Esophagus muscularis mucosa (tissue), 4 donors: ENCODE measurements at regions not wholly inside any gene's neighbourhood (a gene's known extent, or its start where the extent isn't known, plus 50 kb on each side); places are given as distances from the start of the nearest gene placed in this dataset.

Source experiments
- DNase-seq: peaks from one replicate; pipeline ENCODE4 v3.0.0-alpha.2; 2017; ENCODE audit errors: extremely low spot score
- H3K27ac ChIP-seq, 4 donors: fragments of 200-600 bp; sonication (generic); replicated peaks in 1 of 4; 1 replicate in 3 of 4; 2 replicates in 1 of 4; pipeline ENCODE4 v1.5.1; 2016 to 2019; ENCODE audit warnings: mild to moderate bottlenecking in 1 of 4
- H3K27me3 ChIP-seq, 4 donors: fragments of 200-600 bp; sonication (generic); one replicate each; pipeline versions ENCODE4 v1.5.1 to v1.6.0; 2016 to 2019
- H3K36me3 ChIP-seq, 4 donors: fragments of 200-600 bp; sonication (generic); one replicate each; pipeline ENCODE4 v1.5.1; 2016 to 2019
- H3K4me1 ChIP-seq, 4 donors: fragments of 200-600 bp; sonication (generic); one replicate each; pipeline ENCODE4 v1.5.1; 2016 to 2019
- H3K4me3 ChIP-seq, 4 donors: fragments of 200-600 bp; sonication (generic); 1 replicate in 2 of 4; 2 replicates in 2 of 4; pipeline ENCODE4 v1.5.1; 2016 to 2019; ENCODE audit warnings: mild to moderate bottlenecking in 4 of 4, moderate library complexity in 1 of 4
- H3K9me3 ChIP-seq, 4 donors: fragments of 200-600 bp; sonication (generic); 1 replicate in 3 of 4; 2 replicates in 1 of 4; pipeline ENCODE4 v1.5.1; 2016 to 2019
- CTCF ChIP-seq, 3 experiments: fragments of 200-600 bp in 2 of 3; fragments of 450-650 bp in 1 of 3; sonication (generic) in 2 of 3; IDR thresholded peaks; one replicate each; pipeline ENCODE4 v1.5.1; 2017 to 2019; ENCODE audit warnings: antibody characterized with exemption in 3 of 3, mild to moderate bottlenecking in 2 of 3, moderate library complexity in 1 of 3
- EP300 ChIP-seq: sonication (generic); formaldehyde crosslinking; IDR thresholded peaks from one replicate; pipeline ENCODE4 v1.6.1; 2017; ENCODE audit warnings: antibody characterized with exemption
- POLR2A ChIP-seq: fragments of 450-650 bp; IDR thresholded peaks from one replicate; pipeline ENCODE4 v1.6.1; 2017; ENCODE audit warnings: antibody characterized with exemption, moderate library complexity, mild to moderate bottlenecking, low read depth
- POLR2AphosphoS5 ChIP-seq, 2 donors: sonication (generic); formaldehyde crosslinking; IDR thresholded peaks; one replicate each; pipeline ENCODE4 v1.6.1; 2017; ENCODE audit warnings: antibody characterized with exemption in 2 of 2
- WGBS: methylation state at CpG from one replicate; pipeline ENCODE4 v1.1.5; 2018; 5-methylcytosine and 5-hydroxymethylcytosine counted together
- intact Hi-C: fragments of 100-400 bp; cut with DNase I; formaldehyde crosslinking; loops from one replicate; pipeline ENCODE4 v1.15.1; 2023

GRCh38 chr4:11589676-11590075 lies 161.0 kb upstream of the HS3ST1 start:
- no peak for DNase-seq
- 58% methylated on average over 1 of the region's 1 CpG for WGBS
- Histone ChIP-seq H3K27me3 (no peaks in the 10 kb centered on the region), H3K27ac (no peak overlapping the region), H3K4me3 (no peak overlapping the region), H3K4me1 (peaks cover 0 to 6% (median 0%) of the 10 kb centered on the region in 4 donors), H3K36me3 (no peaks in the 10 kb centered on the region), H3K9me3 (no peaks in the 10 kb centered on the region)
- no peak for TF ChIP-seq POLR2A
- no peak for TF ChIP-seq CTCF (IDR thresholded peaks at IDR 0.05)
- TF ChIP-seq POLR2AphosphoS5 (IDR thresholded peaks at IDR 0.05), result no peak
- no peak for TF ChIP-seq EP300
- intact Hi-C loops, result no loop called here

GRCh38 chr4:11587797-11588196 lies 159.1 kb upstream of the HS3ST1 start:
- Histone ChIP-seq H3K9me3 (no peaks in the 10 kb centered on the region), H3K4me3 (no peak overlapping the region), H3K36me3 (no peaks in the 10 kb centered on the region), H3K4me1 (peaks cover 0 to 6% (median 0%) of the 10 kb centered on the region in 4 donors), H3K27me3 (no peaks in the 10 kb centered on the region), H3K27ac (no peak overlapping the region)
- WGBS, result 90% methylated on average over 5 of the region's 5 CpGs
- intact Hi-C loops, result no loop called here
- no peak for DNase-seq
- TF ChIP-seq CTCF (IDR thresholded peaks at IDR 0.05), result no peak
- no peak for TF ChIP-seq POLR2AphosphoS5 (IDR thresholded peaks at IDR 0.05)
- TF ChIP-seq EP300, result no peak
- TF ChIP-seq POLR2A, result no peak

- TF ChIP-seq POLR2A, result no peak
- no peak for TF ChIP-seq EP300
- TF ChIP-seq CTCF (IDR thresholded peaks at IDR 0.05), result no peak
- no peak for TF ChIP-seq POLR2AphosphoS5 (IDR thresholded peaks at IDR 0.05)
- Histone ChIP-seq H3K4me1 (peaks cover 0 to 6% (median 0%) of the 10 kb centered on the region in 4 donors), H3K9me3 (peaks cover 0 to 6% (median 5%) of the 10 kb centered on the region in 4 donors), H3K36me3 (no peaks in the 10 kb centered on the region), H3K27me3 (no peaks in the 10 kb centered on the region), H3K27ac (no peak overlapping the region), H3K4me3 (no peak overlapping the region)
- intact Hi-C loops, result no loop called here
- DNase-seq, result no peak
- 0% methylated on average over 1 of the region's 1 CpG for WGBS
Observed at GRCh38 chr4:11585506-11585905, 156.8 kb upstream of the HS3ST1 start.

- TF ChIP-seq POLR2AphosphoS5 (IDR thresholded peaks at IDR 0.05), result no peak
- no peak for TF ChIP-seq CTCF (IDR thresholded peaks at IDR 0.05)
- no peak for TF ChIP-seq EP300
- no peak for TF ChIP-seq POLR2A
- Histone ChIP-seq H3K36me3 (no peaks in the 10 kb centered on the region), H3K4me1 (no peaks in the 10 kb centered on the region), H3K27ac (no peak overlapping the region), H3K9me3 (no peaks in the 10 kb centered on the region), H3K27me3 (no peaks in the 10 kb centered on the region), H3K4me3 (no peak overlapping the region)
- DNase-seq, result no peak
- intact Hi-C loops, result no loop called here
Observed at GRCh38 chr4:11568511-11568910, 139.8 kb upstream of the HS3ST1 start.

- 66% methylated on average over 2 of the region's 2 CpGs for WGBS
Observed at GRCh38 chr4:11566444-11567022, 137.8 kb upstream of the HS3ST1 start.

More at GRCh38 chr4:11566444-11567022, 137.8 kb upstream of the HS3ST1 start:
- intact Hi-C loops, result no loop called here
- Histone ChIP-seq H3K4me1 (no peaks in the 10 kb centered on the region), H3K27ac (no peak overlapping the region), H3K4me3 (no peak overlapping the region), H3K36me3 (no peaks in the 10 kb centered on the region), H3K27me3 (no peaks in the 10 kb centered on the region), H3K9me3 (no peaks in the 10 kb centered on the region)
- no peak for DNase-seq
- no peak for TF ChIP-seq POLR2A
- TF ChIP-seq EP300, result no peak
- TF ChIP-seq POLR2AphosphoS5 (IDR thresholded peaks at IDR 0.05), result no peak
- TF ChIP-seq CTCF (IDR thresholded peaks at IDR 0.05), result no peak
